Urinary bladder (tissue), 3 donors: ENCODE measurements at regions not wholly inside any gene's neighbourhood (a gene's known extent, or its start where the extent isn't known, plus 50 kb on each side); places are given as distances from the start of the nearest gene placed in this dataset.

Source experiments
- DNase-seq: peaks from one replicate; pipeline ENCODE4 v3.0.0-alpha.2; 2015; ENCODE audit errors: extremely low spot score
- H3K27ac ChIP-seq: one replicate; pipeline ENCODE4 v1.5.1; 2013; ENCODE audit warnings: low read depth, mild to moderate bottlenecking, moderate library complexity
- H3K36me3 ChIP-seq: one replicate; pipeline ENCODE4 v1.6.1; 2013; ENCODE audit warnings: mild to moderate bottlenecking, moderate library complexity; ENCODE audit not compliant: insufficient read depth
- H3K4me1 ChIP-seq: one replicate; pipeline ENCODE4 v1.6.1; 2013; ENCODE audit warnings: mild to moderate bottlenecking, moderate library complexity; ENCODE audit not compliant: insufficient read depth
- H3K4me3 ChIP-seq: one replicate; pipeline ENCODE4 v1.5.1; 2013; ENCODE audit warnings: low read depth, low read length
- WGBS: extraction: QIAGEN DNeasy Blood & Tissue Kit; methylation state at CpG from one replicate; pipeline ENCODE4 v1.1.7; 2013; 5-methylcytosine and 5-hydroxymethylcytosine counted together
- donor health status: healthy with polysubstance abuse.
- donor health status: healthy.

GRCh38 chr5:129821477-129822131, 73.7 kb downstream of the MINAR2 start:
- DNase-seq = no peak
- Histone ChIP-seq H3K4me1 (no peaks in the 10 kb centered on the region), H3K4me3 (no peak overlapping the region), H3K27ac (no peak overlapping the region), H3K36me3 (no peaks in the 10 kb centered on the region)
- 81% methylated on average over 2 of the region's 2 CpGs for WGBS

- no peak overlapping the region for H3K4me3 ChIP-seq
- H3K27ac ChIP-seq = no peak overlapping the region
- WGBS = 82% methylated on average over 2 of the region's 2 CpGs
Observed at GRCh38 chr5:129830288-129830687, 74.0 kb upstream of the CHSY3 start.

GRCh38 chr5:129836321-129836720, 67.9 kb upstream of the CHSY3 start:
- WGBS = 78% methylated on average over 2 of the region's 2 CpGs

More at GRCh38 chr5:129830288-129830687, 74.0 kb upstream of the CHSY3 start:
- Histone ChIP-seq H3K36me3 (no peaks in the 10 kb centered on the region), H3K4me1 (no peaks in the 10 kb centered on the region)
- DNase-seq = no peak

GRCh38 chr5:129844764-129845163, 59.5 kb upstream of the CHSY3 start:
- Histone ChIP-seq H3K27ac (no peak overlapping the region), H3K4me3 (no peak overlapping the region), H3K4me1 (no peaks in the 10 kb centered on the region), H3K36me3 (no peaks in the 10 kb centered on the region)
- DNase-seq = peak; percentile 5

More at GRCh38 chr5:129836321-129836720, 67.9 kb upstream of the CHSY3 start:
- no peak for DNase-seq
- Histone ChIP-seq H3K4me1 (no peaks in the 10 kb centered on the region), H3K36me3 (no peaks in the 10 kb centered on the region), H3K27ac (no peak overlapping the region), H3K4me3 (no peak overlapping the region)

- 33% methylated on average over 6 of the region's 6 CpGs for WGBS
- no peak overlapping the region for H3K4me3 ChIP-seq
Observed at GRCh38 chr5:129852747-129853352, 51.4 kb upstream of the CHSY3 start.

GRCh38 chr5:129853588-129853987, 50.7 kb upstream of the CHSY3 start:
- Histone ChIP-seq H3K36me3 (no peaks in the 10 kb centered on the region), H3K27ac (no peak overlapping the region), H3K4me3 (no peak overlapping the region), H3K4me1 (no peaks in the 10 kb centered on the region)
- DNase-seq = no peak
- WGBS = 43% methylated on average over 5 of the region's 5 CpGs

More at GRCh38 chr5:129852747-129853352, 51.4 kb upstream of the CHSY3 start:
- no peaks in the 10 kb centered on the region for H3K36me3 ChIP-seq
- DNase-seq = no peak
- H3K4me1 ChIP-seq = no peaks in the 10 kb centered on the region
- no peak overlapping the region for H3K27ac ChIP-seq
